ENCODE measurements at regions not wholly inside any gene's neighbourhood (a gene's known extent, or its start where the extent isn't known, plus 50 kb on each side); places are given as distances from the start of the nearest gene placed in this dataset.

DNA sequence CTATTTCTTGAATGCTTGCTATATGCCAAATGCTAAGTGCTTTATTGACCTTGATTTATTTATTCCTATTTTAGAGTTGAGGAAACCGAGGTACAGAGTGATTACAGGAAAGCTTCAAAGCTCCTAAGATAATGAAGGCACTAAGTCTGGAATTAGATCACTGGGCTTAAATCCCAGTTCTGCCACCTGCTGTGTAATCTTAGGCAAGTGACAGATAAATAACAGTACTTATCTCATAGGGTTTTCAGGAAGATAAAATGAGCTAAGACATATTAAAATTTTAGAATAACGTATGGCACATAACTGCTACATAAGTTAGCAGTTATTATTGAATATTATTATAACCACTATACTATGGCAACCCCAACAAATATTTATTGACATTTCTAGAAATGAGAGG lies 843.8 kb downstream of the DTWD2 start:
- TF ChIP-seq, protein P1, sequence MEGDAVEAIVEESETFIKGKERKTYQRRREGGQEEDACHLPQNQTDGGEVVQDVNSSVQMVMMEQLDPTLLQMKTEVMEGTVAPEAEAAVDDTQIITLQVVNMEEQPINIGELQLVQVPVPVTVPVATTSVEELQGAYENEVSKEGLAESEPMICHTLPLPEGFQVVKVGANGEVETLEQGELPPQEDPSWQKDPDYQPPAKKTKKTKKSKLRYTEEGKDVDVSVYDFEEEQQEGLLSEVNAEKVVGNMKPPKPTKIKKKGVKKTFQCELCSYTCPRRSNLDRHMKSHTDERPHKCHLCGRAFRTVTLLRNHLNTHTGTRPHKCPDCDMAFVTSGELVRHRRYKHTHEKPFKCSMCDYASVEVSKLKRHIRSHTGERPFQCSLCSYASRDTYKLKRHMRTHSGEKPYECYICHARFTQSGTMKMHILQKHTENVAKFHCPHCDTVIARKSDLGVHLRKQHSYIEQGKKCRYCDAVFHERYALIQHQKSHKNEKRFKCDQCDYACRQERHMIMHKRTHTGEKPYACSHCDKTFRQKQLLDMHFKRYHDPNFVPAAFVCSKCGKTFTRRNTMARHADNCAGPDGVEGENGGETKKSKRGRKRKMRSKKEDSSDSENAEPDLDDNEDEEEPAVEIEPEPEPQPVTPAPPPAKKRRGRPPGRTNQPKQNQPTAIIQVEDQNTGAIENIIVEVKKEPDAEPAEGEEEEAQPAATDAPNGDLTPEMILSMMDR (IDR thresholded peaks at IDR 0.05): no peak
- no peak for TF ChIP-seq ZFX (IDR thresholded peaks at IDR 0.05; ENCODE audit: borderline replicate concordance)

Measured in 22Rv1 (cell line).